ENCODE measurements at regions not wholly inside any gene's neighbourhood (a gene's known extent, or its start where the extent isn't known, plus 50 kb on each side); places are given as distances from the start of the nearest gene placed in this dataset.

GRCh38 chr17:77745702-77746101 lies 212.8 kb upstream of the TNRC6C start:
- no peak overlapping the region for H3K27ac ChIP-seq
- H3K9me3 ChIP-seq = no peaks in the 10 kb centered on the region
- TF ChIP-seq CTCF (IDR thresholded peaks at IDR 0.05) = no peak
- TF ChIP-seq POLR2A (IDR thresholded peaks at IDR 0.05) = no peak
- H3K36me3 ChIP-seq = no peaks in the 10 kb centered on the region
- H3K4me3 ChIP-seq = no peak overlapping the region
- no peaks in the 10 kb centered on the region for H3K27me3 ChIP-seq
- DNase-seq = no peak
- H3K4me1 ChIP-seq = no peaks in the 10 kb centered on the region
- intact Hi-C loops (cut with DNase I; ENCODE audit: low total_unique reads) = no loop called here

GRCh38 chr17:77746393-77746792 lies 212.1 kb upstream of the TNRC6C start:
- intact Hi-C loops (cut with DNase I; ENCODE audit: low total_unique reads) = no loop called here
- Histone ChIP-seq H3K27ac (no peak overlapping the region), H3K4me3 (no peak overlapping the region), H3K27me3 (no peaks in the 10 kb centered on the region), H3K9me3 (no peaks in the 10 kb centered on the region), H3K4me1 (no peaks in the 10 kb centered on the region), H3K36me3 (no peaks in the 10 kb centered on the region)
- TF ChIP-seq POLR2A (IDR thresholded peaks at IDR 0.05) (no peak), CTCF (IDR thresholded peaks at IDR 0.05) (no peak)
- no peak for DNase-seq

- DNase-seq = no peak
- Histone ChIP-seq H3K27me3 (no peaks in the 10 kb centered on the region), H3K9me3 (no peaks in the 10 kb centered on the region), H3K27ac (no peak overlapping the region), H3K4me3 (no peak overlapping the region), H3K4me1 (no peaks in the 10 kb centered on the region), H3K36me3 (no peaks in the 10 kb centered on the region)
- intact Hi-C loops (cut with DNase I; ENCODE audit: low total_unique reads) = no loop called here
- TF ChIP-seq CTCF (IDR thresholded peaks at IDR 0.05) = no peak
- no peak for TF ChIP-seq POLR2A (IDR thresholded peaks at IDR 0.05)
Observed at GRCh38 chr17:77746896-77747554, 211.5 kb upstream of the TNRC6C start.

GRCh38 chr17:77748436-77748835 lies 210.1 kb upstream of the TNRC6C start:
- TF ChIP-seq POLR2A (IDR thresholded peaks at IDR 0.05) (no peak), CTCF (IDR thresholded peaks at IDR 0.05) (no peak)
- H3K4me3 ChIP-seq = no peak overlapping the region
- no peaks in the 10 kb centered on the region for H3K9me3 ChIP-seq
- H3K27me3 ChIP-seq = no peaks in the 10 kb centered on the region
- H3K27ac ChIP-seq = no peak overlapping the region
- H3K36me3 ChIP-seq = no peaks in the 10 kb centered on the region
- DNase-seq = no peak
- no peaks in the 10 kb centered on the region for H3K4me1 ChIP-seq
- intact Hi-C loops (cut with DNase I; ENCODE audit: low total_unique reads) = no loop called here

- Histone ChIP-seq H3K36me3 (no peaks in the 10 kb centered on the region), H3K9me3 (no peaks in the 10 kb centered on the region)
- no peak for DNase-seq
Observed at GRCh38 chr17:77749321-77749751, 209.2 kb upstream of the TNRC6C start.

More at GRCh38 chr17:77749321-77749751, 209.2 kb upstream of the TNRC6C start:
- TF ChIP-seq CTCF (IDR thresholded peaks at IDR 0.05) = no peak
- no peak for TF ChIP-seq POLR2A (IDR thresholded peaks at IDR 0.05)
- Histone ChIP-seq H3K27ac (no peak overlapping the region), H3K27me3 (no peaks in the 10 kb centered on the region), H3K4me3 (no peak overlapping the region), H3K4me1 (no peaks in the 10 kb centered on the region)
- intact Hi-C loops (cut with DNase I; ENCODE audit: low total_unique reads) = no loop called here
